SU-DHL-6 (cell line): ENCODE measurements at regions not wholly inside any gene's neighbourhood (a gene's known extent, or its start where the extent isn't known, plus 50 kb on each side); places are given as distances from the start of the nearest gene placed in this dataset.

Source experiments
- H2AFZ ChIP-seq: fragments of 200-600 bp; sonication (generic); 2 replicates; pipeline ENCODE4 v1.6.1; 2014; ENCODE audit warnings: low read depth, mild to moderate bottlenecking, moderate library complexity, mixed read lengths, antibody characterized with exemption, low read length; ENCODE audit not compliant: severe bottlenecking
- H3F3A ChIP-seq: fragments of 200-600 bp; shearing (Covaris generic); 2 replicates; pipeline ENCODE4 v1.6.0; 2016; ENCODE audit warnings: antibody characterized with exemption, mild to moderate bottlenecking; ENCODE audit not compliant: insufficient read depth
- H3K27ac ChIP-seq: fragments of 200-600 bp; sonication (generic); 2 replicates; pipeline ENCODE4 v1.5.1; 2016; ENCODE audit warnings: low read depth, mild to moderate bottlenecking, low read length, moderate library complexity, mixed read lengths
- H3K27me3 ChIP-seq: fragments of 200-600 bp; sonication (generic), shearing (Covaris generic); 2 replicates; pipeline ENCODE4 v1.6.0; 2014; ENCODE audit warnings: mild to moderate bottlenecking, low read length
- H3K36me3 ChIP-seq: fragments of 200-600 bp; sonication (generic); 2 replicates; pipeline ENCODE4 v1.6.1; 2014; ENCODE audit warnings: mild to moderate bottlenecking, low read length, mixed read lengths
- H3K4me2 ChIP-seq: fragments of 300-600, 200-600 bp; shearing (Covaris generic), sonication (generic); 2 replicates; pipeline ENCODE4 v1.6.0; 2014; ENCODE audit warnings: low read length, low read depth, mild to moderate bottlenecking; ENCODE audit not compliant: poor library complexity, severe bottlenecking
- H3K4me3 ChIP-seq: fragments of 200-600 bp; sonication (generic); 2 replicates; pipeline ENCODE4 v1.5.1; 2014; ENCODE audit warnings: antibody characterized with exemption, low read length, mild to moderate bottlenecking, mixed read lengths; ENCODE audit not compliant: insufficient read depth, poor library complexity, severe bottlenecking
- H3K79me2 ChIP-seq: fragments of 200-600 bp; sonication (generic); 2 replicates; pipeline ENCODE4 v1.6.1; 2014; ENCODE audit warnings: mild to moderate bottlenecking, low read length, moderate library complexity; ENCODE audit not compliant: insufficient read depth
- H3K9ac ChIP-seq: fragments of 200-600 bp; sonication (generic); 2 replicates; pipeline ENCODE4 v1.7.0; 2014; ENCODE audit warnings: mild to moderate bottlenecking, low read length
- H3K9me2 ChIP-seq: fragments of 200-600 bp; sonication (generic); replicated peaks from 2 replicates; pipeline ENCODE4 v1.6.1; 2014; ENCODE audit warnings: low read length; ENCODE audit not compliant: insufficient read depth
- H3K9me3 ChIP-seq: fragments of 200-600 bp; sonication (generic); 2 replicates; pipeline ENCODE4 v1.6.1; 2014; ENCODE audit warnings: low read length, mixed read lengths; ENCODE audit not compliant: insufficient read depth
- H4K20me1 ChIP-seq: fragments of 200-600 bp; sonication (generic); 2 replicates; pipeline ENCODE4 v1.6.1; 2014; ENCODE audit warnings: low read depth, mild to moderate bottlenecking, antibody characterized with exemption, low read length, moderate library complexity, mixed read lengths
- EZH2phosphoT487 ChIP-seq: fragments of 200-600 bp; sonication (generic), shearing (Covaris generic); conservative IDR thresholded peaks from 2 replicates; pipeline ENCODE4 v1.6.1; 2018; ENCODE audit warnings: mild to moderate bottlenecking, antibody characterized with exemption, low read length, moderate library complexity, mixed read lengths
- TF ChIP-seq, protein P1 (sequence below): fragments of 200-600 bp; sonication (generic); IDR thresholded peaks from one replicate; pipeline ENCODE4 v1.5.1; 2017; ENCODE audit warnings: antibody characterized with exemption, mild to moderate bottlenecking, low read length, moderate library complexity; ENCODE audit not compliant: insufficient read depth, poor library complexity, severe bottlenecking

DNA sequence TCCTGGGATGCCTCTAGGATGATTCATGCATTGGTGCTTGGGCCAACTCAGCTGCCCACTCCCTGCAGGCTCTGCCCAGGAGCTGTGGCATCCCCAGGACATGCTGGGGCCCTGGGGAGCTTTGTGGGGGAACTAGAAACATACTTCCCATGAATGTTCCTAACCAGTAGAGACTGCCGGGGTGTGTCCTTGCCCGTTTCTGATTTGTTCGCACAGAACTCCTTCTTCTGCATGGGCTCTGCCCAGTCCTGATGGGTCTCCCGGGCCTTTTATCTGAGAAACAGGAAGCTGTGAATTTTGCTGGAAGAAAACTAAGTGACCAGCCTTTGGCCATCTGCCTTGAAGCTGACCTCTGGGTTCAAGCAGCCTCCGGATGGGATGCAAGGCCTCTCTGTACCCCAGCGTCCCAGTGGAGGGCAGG is 71.6 kb upstream of the RNU6ATAC start:
- TF ChIP-seq, protein P1, sequence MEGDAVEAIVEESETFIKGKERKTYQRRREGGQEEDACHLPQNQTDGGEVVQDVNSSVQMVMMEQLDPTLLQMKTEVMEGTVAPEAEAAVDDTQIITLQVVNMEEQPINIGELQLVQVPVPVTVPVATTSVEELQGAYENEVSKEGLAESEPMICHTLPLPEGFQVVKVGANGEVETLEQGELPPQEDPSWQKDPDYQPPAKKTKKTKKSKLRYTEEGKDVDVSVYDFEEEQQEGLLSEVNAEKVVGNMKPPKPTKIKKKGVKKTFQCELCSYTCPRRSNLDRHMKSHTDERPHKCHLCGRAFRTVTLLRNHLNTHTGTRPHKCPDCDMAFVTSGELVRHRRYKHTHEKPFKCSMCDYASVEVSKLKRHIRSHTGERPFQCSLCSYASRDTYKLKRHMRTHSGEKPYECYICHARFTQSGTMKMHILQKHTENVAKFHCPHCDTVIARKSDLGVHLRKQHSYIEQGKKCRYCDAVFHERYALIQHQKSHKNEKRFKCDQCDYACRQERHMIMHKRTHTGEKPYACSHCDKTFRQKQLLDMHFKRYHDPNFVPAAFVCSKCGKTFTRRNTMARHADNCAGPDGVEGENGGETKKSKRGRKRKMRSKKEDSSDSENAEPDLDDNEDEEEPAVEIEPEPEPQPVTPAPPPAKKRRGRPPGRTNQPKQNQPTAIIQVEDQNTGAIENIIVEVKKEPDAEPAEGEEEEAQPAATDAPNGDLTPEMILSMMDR: no peak
- no peak for TF ChIP-seq EZH2phosphoT487
- no peaks in the 10 kb centered on the region for H3K9me2 ChIP-seq
- no peak overlapping the region for H3K9ac ChIP-seq
- H3K4me3 ChIP-seq: no peak overlapping the region
- H3K79me2 ChIP-seq: no peaks in the 10 kb centered on the region
- H3K9me3 ChIP-seq: no peaks in the 10 kb centered on the region
- H3F3A ChIP-seq: no peaks in the 10 kb centered on the region
- no peaks in the 10 kb centered on the region for H3K36me3 ChIP-seq
- H3K27ac ChIP-seq: no peak overlapping the region
- H2AFZ ChIP-seq: no peak overlapping the region
- H3K4me2 ChIP-seq: no peak overlapping the region
- H3K27me3 ChIP-seq: no peaks in the 10 kb centered on the region
- no peaks in the 10 kb centered on the region for H4K20me1 ChIP-seq

DNA sequence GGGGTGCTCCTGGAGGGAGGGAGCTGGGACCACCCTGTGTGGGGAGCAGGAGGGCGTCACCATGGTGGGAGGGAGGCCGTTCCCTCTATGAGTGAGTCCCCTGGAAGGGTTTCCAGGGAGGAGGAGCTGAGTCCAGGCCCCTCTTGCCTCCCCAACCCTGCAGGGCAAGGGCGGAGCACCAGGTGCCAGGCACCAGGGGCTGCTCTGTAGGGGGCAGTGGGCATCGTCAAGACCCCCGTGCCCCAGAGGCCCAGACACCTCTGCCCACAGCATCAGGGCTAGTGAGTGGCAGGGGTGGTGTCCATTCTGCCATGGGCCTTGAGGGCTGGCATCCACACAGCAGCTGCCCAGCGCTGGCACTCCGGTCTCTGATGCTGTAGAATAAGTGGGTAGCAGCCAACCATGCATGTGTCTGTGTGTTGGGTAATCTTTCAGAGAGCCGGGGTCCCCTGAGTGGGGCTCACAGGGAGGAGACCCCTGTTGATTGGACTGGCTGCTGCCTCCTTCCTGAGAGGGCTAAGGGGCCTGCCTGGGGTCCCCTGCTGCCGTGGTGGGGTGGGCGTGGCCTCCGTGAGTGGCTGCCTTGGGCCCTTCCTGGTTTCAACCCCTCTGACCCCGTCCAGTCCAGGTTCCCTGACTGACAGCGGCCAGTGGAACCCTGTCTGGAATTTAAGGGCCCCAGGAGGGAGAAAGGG is 72.7 kb upstream of the RNU6ATAC start:
- TF ChIP-seq EZH2phosphoT487: no peak
- TF ChIP-seq, protein P1: no peak
- no peaks in the 10 kb centered on the region for H3K9me2 ChIP-seq

GRCh38 chr9:134237630-134238265 is 73.4 kb upstream of the RNU6ATAC start:
- H2AFZ ChIP-seq: no peak overlapping the region
- H3K4me2 ChIP-seq: no peak overlapping the region
- no peak overlapping the region for H3K27ac ChIP-seq
- no peaks in the 10 kb centered on the region for H3K36me3 ChIP-seq
- no peaks in the 10 kb centered on the region for H4K20me1 ChIP-seq
- H3K27me3 ChIP-seq: no peaks in the 10 kb centered on the region
- no peak overlapping the region for H3K4me3 ChIP-seq
- no peaks in the 10 kb centered on the region for H3K9me3 ChIP-seq
- H3K9ac ChIP-seq: no peak overlapping the region
- H3K9me2 ChIP-seq: no peaks in the 10 kb centered on the region
- TF ChIP-seq EZH2phosphoT487: no peak
- TF ChIP-seq, protein P1: no peak
- H3K79me2 ChIP-seq: no peaks in the 10 kb centered on the region
- no peaks in the 10 kb centered on the region for H3F3A ChIP-seq

More for the DNA sequence above, 72.7 kb upstream of the RNU6ATAC start:
- H2AFZ ChIP-seq: no peak overlapping the region
- H3K4me2 ChIP-seq: no peak overlapping the region
- no peak overlapping the region for H3K4me3 ChIP-seq
- no peak overlapping the region for H3K27ac ChIP-seq
- no peaks in the 10 kb centered on the region for H3F3A ChIP-seq
- no peaks in the 10 kb centered on the region for H3K9me3 ChIP-seq
- no peaks in the 10 kb centered on the region for H3K27me3 ChIP-seq
- H3K9ac ChIP-seq: no peak overlapping the region
- H4K20me1 ChIP-seq: no peaks in the 10 kb centered on the region
- no peaks in the 10 kb centered on the region for H3K79me2 ChIP-seq
- no peaks in the 10 kb centered on the region for H3K36me3 ChIP-seq
